B cell (primary cell): ENCODE measurements at regions not wholly inside any gene's neighbourhood (a gene's known extent, or its start where the extent isn't known, plus 50 kb on each side); places are given as distances from the start of the nearest gene placed in this dataset.

Experiments used
- ATAC-seq: fragments of 200-7000 bp; cut with Tn5 transposase; one replicate; pipeline ENCODE4 v1.10.0; 2021; ENCODE audit warnings: low read depth, mild to moderate bottlenecking, moderate number of reproducible peaks, moderate library complexity
- CTCF ChIA-PET: fragments of 350-600 bp; sonication (Branson Sonifier 250); formaldehyde crosslinking; loops from one replicate; lab custom pipeline; 2021; ENCODE audit warnings: antibody characterized with exemption, inconsistent platforms; lab: Charles Lee
- POLR2A ChIA-PET: fragments of 350-600 bp; sonication (Branson Sonifier 250); formaldehyde crosslinking; loops from one replicate; lab custom pipeline; 2021; ENCODE audit warnings: antibody characterized with exemption; lab: Charles Lee
- DNase-seq: peaks from one replicate; pipeline ENCODE4 v3.0.0; 2013
- H2AFZ ChIP-seq: 2 replicates; pipeline ENCODE4 v1.6.1; 2012; ENCODE audit warnings: mild to moderate bottlenecking, low read depth, low read length; ENCODE audit not compliant: insufficient read depth, poor library complexity, severe bottlenecking
- H3K27ac ChIP-seq, 2 donors: 1 replicate in 1 of 2; 2 replicates in 1 of 2; pipeline ENCODE4 v1.5.1; 2012 to 2013; ENCODE audit warnings: low read length in 2 of 2, mild to moderate bottlenecking in 2 of 2, moderate library complexity in 1 of 2
- H3K27me3 ChIP-seq, 4 experiments: fragments of 200-600 bp in 1 of 4; sonication (generic) in 1 of 4; replicated peaks in 1 of 4; 1 replicate in 2 of 4; 2 replicates in 2 of 4; pipeline versions ENCODE4 v1.6.1 to v1.7.0; 2013 to 2016; ENCODE audit warnings: low read length in 3 of 4, mild to moderate bottlenecking in 2 of 4, mixed read lengths in 1 of 4, moderate library complexity in 1 of 4; ENCODE audit not compliant: insufficient read depth in 4 of 4, control insufficient read depth in 3 of 4; ENCODE audit errors: control extremely low read depth in 1 of 4
- H3K36me3 ChIP-seq, 2 experiments: replicated peaks in 1 of 2; 1 replicate in 1 of 2; 2 replicates in 1 of 2; pipeline versions ENCODE4 v1.6.1 to v1.7.1; 2013; ENCODE audit warnings: low read length in 1 of 2; ENCODE audit not compliant: insufficient read depth in 2 of 2, control insufficient read depth in 1 of 2; ENCODE audit errors: control extremely low read depth in 1 of 2, extremely low read depth in 1 of 2
- H3K4me1 ChIP-seq, 2 donors: fragments of 200-600 bp in 1 of 2; sonication (generic) in 1 of 2; 1 replicate in 1 of 2; 2 replicates in 1 of 2; pipeline versions ENCODE4 v1.5.1 to v1.6.1; 2013 to 2017; ENCODE audit warnings: low read length in 2 of 2; ENCODE audit not compliant: control insufficient read depth in 2 of 2, insufficient read depth in 2 of 2
- H3K4me2 ChIP-seq: replicated peaks from 2 replicates; pipeline ENCODE3; 2012; ENCODE audit warnings: mild to moderate bottlenecking, low read depth, low read length; ENCODE audit not compliant: poor library complexity, severe bottlenecking
- H3K4me3 ChIP-seq, 5 experiments: fragments of 200-600 bp in 1 of 5; sonication (generic) in 1 of 5; 1 replicate in 3 of 5; 2 replicates in 2 of 5; pipeline versions ENCODE4 v1.5.1 to v1.7.0; 2011 to 2016; ENCODE audit warnings: low read length in 4 of 5, mild to moderate bottlenecking in 4 of 5, low read depth in 2 of 5, control low read depth in 1 of 5, moderate library complexity in 1 of 5; ENCODE audit not compliant: insufficient read depth in 1 of 5; ENCODE audit errors: control extremely low read depth in 1 of 5, extremely low read depth in 1 of 5
- H3K79me2 ChIP-seq: fragments of 200-600 bp; sonication (generic); one replicate; pipeline ENCODE4 v1.6.0; 2016; ENCODE audit warnings: low read length; ENCODE audit not compliant: control insufficient read depth, insufficient read depth
- H3K9ac ChIP-seq: fragments of 200-600 bp; sonication (generic); 2 replicates; pipeline ENCODE4 v1.6.1; 2017; ENCODE audit warnings: mild to moderate bottlenecking, low read length, moderate library complexity
- H3K9me3 ChIP-seq, 3 donors: one replicate each; pipeline versions ENCODE4 v1.6.1 to v1.7.1; 2013; ENCODE audit warnings: low read length in 2 of 3; ENCODE audit not compliant: control insufficient read depth in 2 of 3, insufficient read depth in 1 of 3; ENCODE audit errors: control extremely low read depth in 1 of 3
- H4K20me1 ChIP-seq: 2 replicates; pipeline ENCODE4 v1.6.0; 2012; ENCODE audit warnings: mild to moderate bottlenecking, low read length; ENCODE audit not compliant: insufficient read depth, control insufficient read depth, poor library complexity, severe bottlenecking
- H3K27ac Mint-ChIP-seq: one replicate; pipeline ENCODE4 v1.8.0; 2021; ENCODE audit warnings: mixed read lengths
- H3K27me3 Mint-ChIP-seq: one replicate; pipeline ENCODE4 v1.8.0; 2021; ENCODE audit warnings: mixed read lengths
- H3K4me1 Mint-ChIP-seq: one replicate; pipeline ENCODE4 v1.8.0; 2021; ENCODE audit warnings: mixed read lengths
- H3K4me3 Mint-ChIP-seq: one replicate; pipeline ENCODE4 v1.8.0; 2021; ENCODE audit warnings: mixed read lengths
- H3K9me3 Mint-ChIP-seq: one replicate; pipeline ENCODE4 v1.8.0; 2022; ENCODE audit warnings: mixed read lengths; ENCODE audit not compliant: insufficient read depth
- EZH2 ChIP-seq: IDR thresholded peaks from 2 replicates; pipeline ENCODE4 v1.6.1; 2012; ENCODE audit warnings: borderline replicate concordance, low read depth, mild to moderate bottlenecking, moderate library complexity, low read length; ENCODE audit not compliant: insufficient read depth, poor library complexity, severe bottlenecking
- WGBS: methylation state at CpG from one replicate; pipeline ENCODE4 v1.1.5; 2013; ENCODE audit warnings: missing lambda C conversion rate; ENCODE audit not compliant: insufficient coverage; 5-methylcytosine and 5-hydroxymethylcytosine counted together
- intact Hi-C: fragments of 100-400 bp; cut with micrococcal nuclease; formaldehyde crosslinking; loops from one replicate; pipeline ENCODE4 v1.10.0; 2022
- TF ChIP-seq, protein P1 (sequence below): fragments of 200-600 bp; IDR thresholded peaks from one replicate; pipeline ENCODE4 v1.8.0; 2022; ENCODE audit warnings: antibody characterized with exemption, mild to moderate bottlenecking

DNA sequence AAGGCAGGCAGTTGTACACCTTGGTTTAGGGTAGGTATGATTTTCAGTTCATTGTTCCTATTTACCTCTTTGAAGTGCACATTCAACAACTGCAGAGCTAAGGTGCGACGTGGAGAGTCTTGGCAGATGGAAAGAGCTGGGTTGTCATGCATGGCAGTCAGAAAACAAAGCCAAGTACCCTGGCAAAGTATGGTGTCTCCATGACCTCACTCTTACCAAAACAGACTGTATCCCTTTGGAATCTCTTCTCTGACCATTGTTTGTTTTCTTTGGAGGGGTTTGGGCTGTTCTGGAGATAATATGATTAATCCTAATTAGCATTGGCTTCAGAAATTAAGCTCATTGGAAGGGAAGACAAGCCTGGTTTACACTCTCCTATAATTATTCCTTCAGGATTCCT lies 665.7 kb downstream of the DNAH5 start:
- Histone ChIP-seq H3K36me3 (no peaks in the 10 kb centered on the region), H4K20me1 (no peaks in the 10 kb centered on the region), H3K27ac (no peak overlapping the region), H3K27me3 (no peaks in the 10 kb centered on the region), H3K4me1 (no peaks in the 10 kb centered on the region), H3K79me2 (no peaks in the 10 kb centered on the region), H3K4me3 (no peak overlapping the region), H3K9me3 (no peaks in the 10 kb centered on the region), H3K9ac (no peak overlapping the region), H2AFZ (no peak overlapping the region), H3K4me2 (no peak overlapping the region)
- Mint-ChIP-seq H3K4me3 (no peak overlapping the region), H3K27ac (no peak overlapping the region), H3K9me3 (no peaks in the 10 kb centered on the region), H3K4me1 (no peaks in the 10 kb centered on the region), H3K27me3 (no peaks in the 10 kb centered on the region)
- no CpG with 5 or more reads among the region's 2 CpGs for WGBS
- intact Hi-C loops = no loop called here
- ChIA-PET POLR2A (no interaction called here), CTCF (no interaction called here)
- ATAC-seq (no peak), DNase-seq (no peak)
- TF ChIP-seq EZH2 = no peak

DNA sequence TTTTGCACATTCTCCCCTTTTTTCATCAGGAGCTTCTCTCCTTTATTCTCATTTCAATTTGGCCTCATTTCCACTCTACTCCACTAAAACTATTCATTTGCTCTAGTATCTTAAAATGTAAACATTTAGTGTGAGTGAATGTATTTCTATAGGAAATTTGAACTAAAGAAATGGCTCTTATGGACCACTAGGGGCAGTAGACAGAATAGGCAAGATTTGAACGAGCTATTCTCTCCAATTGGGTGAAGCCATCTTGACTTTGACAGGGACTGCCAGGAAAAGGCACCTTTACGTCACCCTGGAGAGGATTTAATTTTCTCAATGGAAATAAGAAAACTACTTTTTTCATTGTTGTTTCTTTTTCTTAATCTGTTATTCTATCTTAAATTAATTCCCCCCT lies 666.3 kb downstream of the DNAH5 start:
- Histone ChIP-seq H3K4me1 (no peaks in the 10 kb centered on the region), H3K4me2 (no peak overlapping the region), H3K9ac (no peak overlapping the region), H3K9me3 (no peaks in the 10 kb centered on the region), H3K27ac (no peak overlapping the region), H3K79me2 (no peaks in the 10 kb centered on the region), H3K27me3 (no peaks in the 10 kb centered on the region), H2AFZ (no peak overlapping the region), H4K20me1 (no peaks in the 10 kb centered on the region), H3K36me3 (no peaks in the 10 kb centered on the region), H3K4me3 (no peak overlapping the region)
- no peak for DNase-seq
- intact Hi-C loops = no loop called here
- CTCF ChIA-PET = no interaction called here
- ATAC-seq = no peak
- POLR2A ChIA-PET = no interaction called here
- Mint-ChIP-seq H3K27me3 (no peaks in the 10 kb centered on the region), H3K4me1 (no peaks in the 10 kb centered on the region), H3K4me3 (no peak overlapping the region), H3K9me3 (no peaks in the 10 kb centered on the region), H3K27ac (no peak overlapping the region)
- WGBS = 83% methylated on average over 1 of the region's 2 CpGs
- TF ChIP-seq, protein P1, sequence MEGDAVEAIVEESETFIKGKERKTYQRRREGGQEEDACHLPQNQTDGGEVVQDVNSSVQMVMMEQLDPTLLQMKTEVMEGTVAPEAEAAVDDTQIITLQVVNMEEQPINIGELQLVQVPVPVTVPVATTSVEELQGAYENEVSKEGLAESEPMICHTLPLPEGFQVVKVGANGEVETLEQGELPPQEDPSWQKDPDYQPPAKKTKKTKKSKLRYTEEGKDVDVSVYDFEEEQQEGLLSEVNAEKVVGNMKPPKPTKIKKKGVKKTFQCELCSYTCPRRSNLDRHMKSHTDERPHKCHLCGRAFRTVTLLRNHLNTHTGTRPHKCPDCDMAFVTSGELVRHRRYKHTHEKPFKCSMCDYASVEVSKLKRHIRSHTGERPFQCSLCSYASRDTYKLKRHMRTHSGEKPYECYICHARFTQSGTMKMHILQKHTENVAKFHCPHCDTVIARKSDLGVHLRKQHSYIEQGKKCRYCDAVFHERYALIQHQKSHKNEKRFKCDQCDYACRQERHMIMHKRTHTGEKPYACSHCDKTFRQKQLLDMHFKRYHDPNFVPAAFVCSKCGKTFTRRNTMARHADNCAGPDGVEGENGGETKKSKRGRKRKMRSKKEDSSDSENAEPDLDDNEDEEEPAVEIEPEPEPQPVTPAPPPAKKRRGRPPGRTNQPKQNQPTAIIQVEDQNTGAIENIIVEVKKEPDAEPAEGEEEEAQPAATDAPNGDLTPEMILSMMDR = peak; percentile 19
- TF ChIP-seq EZH2 = no peak
